K562 (cell line): ENCODE measurements at regions not wholly inside any gene's neighbourhood (a gene's known extent, or its start where the extent isn't known, plus 50 kb on each side); places are given as distances from the start of the nearest gene placed in this dataset.

Source experiments
- ARID1B ChIP-seq: fragments of 450-650 bp; IDR thresholded peaks from 2 replicates; pipeline ENCODE4 v1.6.1; 2016; ENCODE audit warnings: antibody characterized with exemption, mild to moderate bottlenecking, inconsistent platforms
- ARID4B ChIP-seq: sonication (generic); formaldehyde crosslinking; IDR thresholded peaks from 2 replicates; pipeline ENCODE4 v1.8.0; 2022; ENCODE audit warnings: mild to moderate bottlenecking, missing genetic modification reagents
- CBFA2T2 ChIP-seq: fragments of 450-650 bp; conservative IDR thresholded peaks from 2 replicates; pipeline ENCODE4 v1.6.1; 2017; ENCODE audit warnings: mild to moderate bottlenecking
- CBFB ChIP-seq: sonication (generic); formaldehyde crosslinking; IDR thresholded peaks from 2 replicates; pipeline ENCODE4 v1.4.0; 2020; ENCODE audit warnings: mild to moderate bottlenecking, missing genetic modification reagents
- EGR1 ChIP-seq: fragments of 450-650 bp; conservative IDR thresholded peaks from 2 replicates; pipeline ENCODE4 v1.6.1; 2017; ENCODE audit warnings: mild to moderate bottlenecking
- EP300 ChIP-seq: IDR thresholded peaks from 2 replicates; pipeline ENCODE4 v1.6.1; 2012; ENCODE audit warnings: low read length, improper control_type of control experiment
- PML ChIP-seq: IDR thresholded peaks from 2 replicates; pipeline ENCODE4 v1.6.1; 2012; ENCODE audit warnings: low read length, inconsistent platforms
- PRDM10 ChIP-seq: fragments of 450-650 bp; IDR thresholded peaks from 2 replicates; pipeline ENCODE4 v1.6.1; 2018; ENCODE audit not compliant: partially characterized antibody
- SAP30 ChIP-seq: fragments of 200-600 bp; sonication (generic); IDR thresholded peaks from 2 replicates; pipeline ENCODE4 v1.6.1; 2012; ENCODE audit warnings: borderline replicate concordance, low read depth, mild to moderate bottlenecking, moderate library complexity, low read length, control low read depth, inconsistent platforms; ENCODE audit not compliant: insufficient read depth, poor library complexity, severe bottlenecking
- SREBF2 ChIP-seq: sonication (generic); formaldehyde crosslinking; IDR thresholded peaks from 2 replicates; pipeline ENCODE4 v1.4.0; 2020; ENCODE audit warnings: mild to moderate bottlenecking, missing genetic modification reagents
- TAF1 ChIP-seq: IDR thresholded peaks from 2 replicates; pipeline ENCODE4 v1.6.1; 2011; ENCODE audit warnings: mild to moderate bottlenecking, low read length, moderate library complexity; ENCODE audit not compliant: insufficient read depth, control insufficient read depth, severe bottlenecking; ENCODE audit errors: extremely low read depth
- TEAD4 ChIP-seq, 2 experiments: sonication (generic) in 1 of 2; formaldehyde crosslinking in 1 of 2; IDR thresholded peaks; 2 replicates each; pipeline versions ENCODE4 v1.6.1 to v1.8.0; 2012 to 2022; ENCODE audit warnings: borderline replicate concordance in 1 of 2, inconsistent platforms in 1 of 2, low read length in 1 of 2, mild to moderate bottlenecking in 1 of 2, missing genetic modification reagents in 1 of 2
- ZNF316 ChIP-seq: fragments of 450-650 bp; IDR thresholded peaks from 2 replicates; pipeline ENCODE4 v1.6.1; 2016
- ZNF436 ChIP-seq: fragments of 250-450, 450-650 bp; sonication (Bioruptor Pico); formaldehyde crosslinking; IDR thresholded peaks from 2 replicates; pipeline ENCODE4 v1.7.0; 2020; ENCODE audit warnings: mild to moderate bottlenecking
- ZNF592 ChIP-seq: fragments of 450-650 bp; IDR thresholded peaks from 2 replicates; pipeline ENCODE4 v1.6.1; 2017; ENCODE audit warnings: antibody characterized with exemption, mild to moderate bottlenecking

- TF ChIP-seq ARID4B (CRISPR knock-in tag) = no peak
- peak; percentile 48; the same call in 1 of the 2 replicates for TF ChIP-seq EP300
- peak; percentile 43; the same call in 1 of the 2 replicates for TF ChIP-seq CBFA2T2
- TF ChIP-seq SAP30 = no peak
- TF ChIP-seq PML = 0 out of 2 replicates have a peak, but pooled peaks have one; percentile 20
- TF ChIP-seq ARID1B = peak; percentile 60
- TF ChIP-seq CBFB (CRISPR knock-in tag) = 0 out of 2 replicates have a peak, but pooled peaks have one; percentile 49
- peak; percentile 55; the same call in 1 of the 2 replicates for TF ChIP-seq ZNF592
- no peak for TF ChIP-seq ZNF316
- TF ChIP-seq SREBF2 = no peak
- peak; percentile 44 for TF ChIP-seq TAF1
- TF ChIP-seq EGR1 = peak; percentile 83
- TF ChIP-seq ZNF436 (CRISPR knock-in tag) = no peak
- TF ChIP-seq PRDM10 = no peak
- TF ChIP-seq TEAD4 (IDR thresholded peaks at IDR 0.05; ENCODE audit: low read length) = peak; percentile 74
- TF ChIP-seq TEAD4 (CRISPR knock-in tag; IDR thresholded peaks at IDR 0.05; ENCODE audit: borderline replicate concordance) = no peak
These were observed 76.7 kb upstream of the MTPN start (continued) for GRCh38 chr7:136053689-136054485.
